Ovary (tissue), 7 donors: ENCODE measurements at regions not wholly inside any gene's neighbourhood (a gene's known extent, or its start where the extent isn't known, plus 50 kb on each side); places are given as distances from the start of the nearest gene placed in this dataset.

Source experiments
- DNase-seq, 5 donors: peaks; one replicate each; pipeline ENCODE4 v3.0.0-alpha.2; 2019 to 2020
- H3K27ac ChIP-seq, 2 donors: fragments of 200-600 bp; one replicate each; pipeline versions ENCODE4 v1.5.1 to v1.8.0; 2019 to 2022
- H3K27me3 ChIP-seq: fragments of 200-600 bp; one replicate; pipeline ENCODE4 v1.8.0; 2022
- H3K36me3 ChIP-seq: fragments of 200-600 bp; sonication (generic); one replicate; pipeline ENCODE4 v1.5.1; 2019
- H3K4me1 ChIP-seq: one replicate; pipeline ENCODE4 v1.8.1; 2013; ENCODE audit warnings: mild to moderate bottlenecking, moderate library complexity; ENCODE audit not compliant: insufficient read depth
- H3K4me3 ChIP-seq: fragments of 200-600 bp; sonication (generic); one replicate; pipeline ENCODE4 v1.5.1; 2017
- H3K9me3 ChIP-seq, 2 donors: fragments of 200-600 bp in 1 of 2; sonication (generic) in 1 of 2; one replicate each; pipeline versions ENCODE4 v1.5.1 to v1.8.1; 2013 to 2019; ENCODE audit warnings: mild to moderate bottlenecking in 1 of 2, moderate library complexity in 1 of 2
- CTCF ChIP-seq, 3 donors: fragments of 450-650 bp in 2 of 3; fragments of 200-600 bp in 1 of 3; IDR thresholded peaks; one replicate each; pipeline versions ENCODE4 v1.5.1 to v1.8.0; 2016 to 2022; ENCODE audit warnings: antibody characterized with exemption in 3 of 3, mild to moderate bottlenecking in 1 of 3
- EP300 ChIP-seq: sonication (generic); formaldehyde crosslinking; IDR thresholded peaks from one replicate; pipeline ENCODE4 v1.6.1; 2017; ENCODE audit warnings: antibody characterized with exemption
- POLR2A ChIP-seq: fragments of 450-650 bp; IDR thresholded peaks from one replicate; pipeline ENCODE4 v1.6.1; 2017; ENCODE audit warnings: antibody characterized with exemption, mild to moderate bottlenecking, moderate library complexity
- WGBS, 3 donors: extraction: QIAGEN DNeasy Blood & Tissue Kit in 1 of 3; methylation state at CpG; one replicate each; pipeline versions ENCODE4 v1.1.5 to v1.1.7; 2013 to 2017; 5-methylcytosine and 5-hydroxymethylcytosine counted together
- intact Hi-C, 4 donors: fragments of 100-400 bp; cut with DNase I; formaldehyde crosslinking; loops; one replicate each; pipeline versions ENCODE4 v1.11.0 to v1.15.1; 2022 to 2023
- donor health status: DM: no; HTN: no; CAD: no; lungs with moderate emphysema.
- donor health status: DM: no; HTN: no; CAD: no.
- donor health status: Bipolar disorder and iron deficiency.
- donor health status: DM: no; HTN: no; CAD: no.
- donor health status: DM: yes; HTN: yes; CAD: no.

- Histone ChIP-seq H3K27ac (no peak overlapping the region), H3K4me1 (no peaks in the 10 kb centered on the region), H3K4me3 (no peak overlapping the region), H3K27me3 (no peaks in the 10 kb centered on the region), H3K36me3 (no peaks in the 10 kb centered on the region), H3K9me3 (no peaks in the 10 kb centered on the region)
- 92 to 94% (median 92%) methylated on average over 4 of the region's 4 CpGs for WGBS, 3 donors
- no peak for DNase-seq
- intact Hi-C loops = no loop called here
- TF ChIP-seq EP300 = no peak
- no peak for TF ChIP-seq CTCF (IDR thresholded peaks at IDR 0.05)
- no peak for TF ChIP-seq POLR2A
Observed at GRCh38 chr1:191099696-191100095, 622.0 kb upstream of the BRINP3 start.

GRCh38 chr1:191101960-191102359, 624.3 kb upstream of the BRINP3 start:
- Histone ChIP-seq H3K4me3 (no peak overlapping the region), H3K36me3 (no peaks in the 10 kb centered on the region), H3K9me3 (no peaks in the 10 kb centered on the region), H3K27ac (no peak overlapping the region), H3K27me3 (no peaks in the 10 kb centered on the region), H3K4me1 (no peaks in the 10 kb centered on the region)
- WGBS, 3 donors = 77 to 86% (median 83%) methylated on average over 3 of the region's 3 CpGs
- DNase-seq = no peak
- TF ChIP-seq POLR2A (no peak), CTCF (IDR thresholded peaks at IDR 0.05) (no peak), EP300 (no peak)
- intact Hi-C loops = no loop called here

GRCh38 chr1:191125950-191126349, 648.3 kb upstream of the BRINP3 start:
- no peak overlapping the region for H3K27ac ChIP-seq
- 84 to 96% (median 96%) methylated on average over 3 of the region's 3 CpGs for WGBS, 3 donors
- no peaks in the 10 kb centered on the region for H3K27me3 ChIP-seq
- intact Hi-C loops = no loop called here
- no peaks in the 10 kb centered on the region for H3K36me3 ChIP-seq
- H3K4me1 ChIP-seq = no peaks in the 10 kb centered on the region
- no peak for TF ChIP-seq CTCF (IDR thresholded peaks at IDR 0.05)
- no peak for TF ChIP-seq EP300
- TF ChIP-seq POLR2A = no peak
- no peak for DNase-seq
- no peaks in the 10 kb centered on the region for H3K9me3 ChIP-seq
- no peak overlapping the region for H3K4me3 ChIP-seq

- Histone ChIP-seq H3K9me3 (no peaks in the 10 kb centered on the region), H3K27ac (no peak overlapping the region), H3K27me3 (no peaks in the 10 kb centered on the region), H3K4me3 (no peak overlapping the region), H3K36me3 (no peaks in the 10 kb centered on the region), H3K4me1 (no peaks in the 10 kb centered on the region)
- intact Hi-C loops = no loop called here
- TF ChIP-seq CTCF (IDR thresholded peaks at IDR 0.05) (no peak), POLR2A (no peak)
- 39 to 47% (median 44%) methylated on average over 7 of the region's 7 CpGs for WGBS, 3 donors
- DNase-seq = no peak
Observed at GRCh38 chr1:191134796-191135195, 657.1 kb upstream of the BRINP3 start.

- TF ChIP-seq POLR2A (no peak), EP300 (no peak), CTCF (IDR thresholded peaks at IDR 0.05) (no peak)
- intact Hi-C loops = no loop called here
- 6 to 28% (median 8%) methylated on average over 1 of the region's 1 CpG for WGBS, 3 donors
Observed at GRCh38 chr1:191140038-191140437, 662.4 kb upstream of the BRINP3 start.

More at GRCh38 chr1:191140038-191140437, 662.4 kb upstream of the BRINP3 start:
- H3K4me1 ChIP-seq = no peaks in the 10 kb centered on the region
- H3K27me3 ChIP-seq = no peaks in the 10 kb centered on the region
- no peak overlapping the region for H3K4me3 ChIP-seq
- no peaks in the 10 kb centered on the region for H3K9me3 ChIP-seq
- no peak for DNase-seq
- no peaks in the 10 kb centered on the region for H3K36me3 ChIP-seq
- H3K27ac ChIP-seq = no peak overlapping the region
